Type B pancreatic cell (in vitro differentiated cells): ENCODE measurements at regions not wholly inside any gene's neighbourhood (a gene's known extent, or its start where the extent isn't known, plus 50 kb on each side); places are given as distances from the start of the nearest gene placed in this dataset.

Source experiments
- DNase-seq: peaks from one replicate; pipeline ENCODE4 v3.0.0; 2021; ENCODE audit warnings: mixed read lengths; ENCODE audit not compliant: unreplicated experiment; ENCODE audit errors: extremely low spot score
- H3K27ac Mint-ChIP-seq: 2 replicates; pipeline ENCODE4 v1.8.0; 2021; ENCODE audit warnings: mild to moderate bottlenecking, mixed read lengths
- H3K27me3 Mint-ChIP-seq: 2 replicates; pipeline ENCODE4 v1.8.0; 2021; ENCODE audit warnings: mixed read lengths
- H3K36me3 Mint-ChIP-seq: 2 replicates; pipeline ENCODE4 v1.8.0; 2021; ENCODE audit warnings: mixed read lengths
- H3K4me1 Mint-ChIP-seq: one replicate; pipeline ENCODE4 v1.8.0; 2021; ENCODE audit warnings: mixed read lengths; ENCODE audit not compliant: unreplicated experiment
- H3K4me3 Mint-ChIP-seq: 2 replicates; pipeline ENCODE4 v1.8.0; 2021; ENCODE audit warnings: mild to moderate bottlenecking, mixed read lengths
- H3K9me3 Mint-ChIP-seq: 2 replicates; pipeline ENCODE4 v1.8.0; 2021; ENCODE audit warnings: mixed read lengths
- CTCF ChIP-seq: fragments of 200-600 bp; sonication (generic); conservative IDR thresholded peaks from 2 replicates; pipeline ENCODE4 v1.5.0; 2021; ENCODE audit warnings: antibody characterized with exemption, mild to moderate bottlenecking

- H3K27me3 Mint-ChIP-seq = peaks cover 8% of the 10 kb centered on the region
- peak; percentile 30 for TF ChIP-seq CTCF
- H3K36me3 Mint-ChIP-seq = no peaks in the 10 kb centered on the region
- H3K27ac Mint-ChIP-seq = no peak overlapping the region
- peaks cover 3% of the 10 kb centered on the region for H3K9me3 Mint-ChIP-seq
- no peaks in the 10 kb centered on the region for H3K4me1 Mint-ChIP-seq
- H3K4me3 Mint-ChIP-seq = no peak overlapping the region
- no peak for DNase-seq
Measured at GRCh38 chr9:109584205-109584604, 86.1 kb upstream of the PTPN3 start.

GRCh38 chr9:109585796-109586195 is 87.7 kb upstream of the PTPN3 start:
- Mint-ChIP-seq H3K4me1 (no peaks in the 10 kb centered on the region), H3K4me3 (no peak overlapping the region), H3K36me3 (no peaks in the 10 kb centered on the region), H3K9me3 (peaks cover 13% of the 10 kb centered on the region), H3K27me3 (peaks cover 8% of the 10 kb centered on the region), H3K27ac (no peak overlapping the region)
- TF ChIP-seq CTCF = no peak
- DNase-seq = no peak

GRCh38 chr9:109586993-109587392 is 88.9 kb upstream of the PTPN3 start:
- Mint-ChIP-seq H3K36me3 (no peaks in the 10 kb centered on the region), H3K27me3 (peaks cover 8% of the 10 kb centered on the region), H3K27ac (no peak overlapping the region), H3K4me1 (no peaks in the 10 kb centered on the region), H3K4me3 (no peak overlapping the region), H3K9me3 (peaks cover 14% of the 10 kb centered on the region)
- TF ChIP-seq CTCF = no peak
- DNase-seq = no peak

- Mint-ChIP-seq H3K36me3 (no peaks in the 10 kb centered on the region), H3K4me1 (no peaks in the 10 kb centered on the region), H3K27ac (no peak overlapping the region), H3K9me3 (peaks cover 14% of the 10 kb centered on the region), H3K27me3 (peaks cover 8% of the 10 kb centered on the region), H3K4me3 (no peak overlapping the region)
- no peak for TF ChIP-seq CTCF
- DNase-seq = no peak
Measured at GRCh38 chr9:109588415-109588814, 90.3 kb upstream of the PTPN3 start.

- H3K9me3 Mint-ChIP-seq = peaks cover 22% of the 10 kb centered on the region
- H3K27ac Mint-ChIP-seq = no peak overlapping the region
- no peaks in the 10 kb centered on the region for H3K4me1 Mint-ChIP-seq
- TF ChIP-seq CTCF = no peak
- no peak for DNase-seq
- H3K27me3 Mint-ChIP-seq = peaks cover 8% of the 10 kb centered on the region
- H3K36me3 Mint-ChIP-seq = no peaks in the 10 kb centered on the region
- no peak overlapping the region for H3K4me3 Mint-ChIP-seq
Measured at GRCh38 chr9:109590966-109591365, 92.9 kb upstream of the PTPN3 start.

GRCh38 chr9:109591691-109592090 is 93.6 kb upstream of the PTPN3 start:
- Mint-ChIP-seq H3K27ac (no peak overlapping the region), H3K27me3 (peaks cover 8% of the 10 kb centered on the region), H3K9me3 (peaks cover 22% of the 10 kb centered on the region), H3K4me1 (no peaks in the 10 kb centered on the region), H3K4me3 (no peak overlapping the region), H3K36me3 (no peaks in the 10 kb centered on the region)
- DNase-seq = no peak
- no peak for TF ChIP-seq CTCF
